Muscle of leg (tissue), 3 donors: ENCODE measurements at regions not wholly inside any gene's neighbourhood (a gene's known extent, or its start where the extent isn't known, plus 50 kb on each side); places are given as distances from the start of the nearest gene placed in this dataset.

Experiments used
- DNase-seq: peaks from one replicate; pipeline ENCODE4 v3.0.0; 2013
- H3K27ac ChIP-seq: one replicate; pipeline ENCODE4 v1.5.1; 2013; ENCODE audit warnings: mild to moderate bottlenecking, low read length, control low read depth
- H3K27me3 ChIP-seq: one replicate; pipeline ENCODE4 v1.6.1; 2013; ENCODE audit warnings: low read length; ENCODE audit not compliant: control insufficient read depth, insufficient read depth
- H3K36me3 ChIP-seq: one replicate; pipeline ENCODE4 v1.6.1; 2013; ENCODE audit warnings: low read length; ENCODE audit not compliant: control insufficient read depth, insufficient read depth
- H3K4me1 ChIP-seq: one replicate; pipeline ENCODE4 v1.6.1; 2013; ENCODE audit warnings: low read length; ENCODE audit not compliant: control insufficient read depth, insufficient read depth
- H3K4me3 ChIP-seq: one replicate; pipeline ENCODE4 v1.5.1; 2013; ENCODE audit warnings: low read length, control low read depth
- H3K9me3 ChIP-seq: replicated peaks from 2 replicates; pipeline ENCODE4 v1.6.1; 2013; ENCODE audit warnings: low read depth, low read length; ENCODE audit not compliant: control insufficient read depth
- WGBS: methylation state at CpG from one replicate; pipeline ENCODE4 v1.1.5; 2013; ENCODE audit warnings: missing lambda C conversion rate; ENCODE audit not compliant: insufficient coverage; 5-methylcytosine and 5-hydroxymethylcytosine counted together

DNA sequence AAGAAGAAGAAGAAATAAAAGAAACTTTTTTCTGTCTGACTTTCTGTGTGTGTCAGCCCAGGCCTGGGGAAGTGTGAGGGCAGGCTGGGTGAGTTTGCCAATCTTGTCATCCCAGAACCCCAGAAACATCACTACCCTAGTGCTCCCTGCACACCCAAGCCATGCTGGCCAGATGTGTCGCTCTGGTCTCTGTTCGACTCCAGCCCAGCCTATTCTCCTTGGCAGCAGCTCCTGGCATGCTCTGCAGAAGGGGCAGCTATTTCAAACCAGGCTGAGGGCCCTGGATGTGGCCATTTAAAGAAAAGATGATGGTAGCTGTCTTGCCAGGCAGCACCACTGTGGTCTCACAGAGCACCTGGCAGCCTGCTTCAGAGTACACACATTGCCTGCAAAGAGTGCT is 334.1 kb downstream of the RPS24 start:
- no peaks in the 10 kb centered on the region for H3K36me3 ChIP-seq
- no peak overlapping the region for H3K4me3 ChIP-seq
- no peaks in the 10 kb centered on the region for H3K9me3 ChIP-seq
- peaks cover 22% of the 10 kb centered on the region for H3K4me1 ChIP-seq
- WGBS = no CpG with 5 or more reads among the region's 2 CpGs
- no peak overlapping the region for H3K27ac ChIP-seq
- no peak for DNase-seq
- H3K27me3 ChIP-seq = peaks cover 26% of the 10 kb centered on the region

- H3K27me3 ChIP-seq = peaks cover 19% of the 10 kb centered on the region
- DNase-seq = no peak
- 40% methylated on average over 3 of the region's 4 CpGs for WGBS
- no peaks in the 10 kb centered on the region for H3K9me3 ChIP-seq
- H3K27ac ChIP-seq = no peak overlapping the region
- H3K4me3 ChIP-seq = no peak overlapping the region
- peaks cover 22% of the 10 kb centered on the region for H3K4me1 ChIP-seq
- H3K36me3 ChIP-seq = no peaks in the 10 kb centered on the region
Measured at GRCh38 chr10:78371136-78371535, 337.5 kb downstream of the RPS24 start.

DNA sequence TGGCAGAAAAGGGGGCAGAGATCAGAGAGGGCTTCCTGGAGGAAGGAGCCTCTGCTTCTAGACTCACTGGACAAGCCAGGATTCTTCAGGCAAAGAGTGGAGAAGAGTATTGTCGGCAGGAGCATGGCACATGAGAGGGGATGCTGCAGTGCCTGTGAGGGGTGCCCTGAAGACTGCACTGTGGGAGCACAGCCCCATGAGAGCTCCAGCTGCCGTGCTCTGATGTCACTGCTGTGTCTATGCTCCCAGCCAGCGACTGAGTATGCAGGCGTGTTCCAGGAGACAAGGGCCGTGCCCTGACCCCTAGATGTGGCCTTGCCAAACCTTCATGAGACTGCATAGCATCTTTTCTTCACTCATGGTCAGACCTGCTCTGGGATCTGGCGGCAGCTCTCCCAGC is 339.1 kb downstream of the RPS24 start:
- no peak overlapping the region for H3K4me3 ChIP-seq
- no peak overlapping the region for H3K27ac ChIP-seq
- DNase-seq = no peak
- H3K4me1 ChIP-seq = peaks cover 16% of the 10 kb centered on the region
- peaks cover 18% of the 10 kb centered on the region for H3K27me3 ChIP-seq
- no peaks in the 10 kb centered on the region for H3K36me3 ChIP-seq
- H3K9me3 ChIP-seq = no peaks in the 10 kb centered on the region
- 78% methylated on average over 6 of the region's 6 CpGs for WGBS

- DNase-seq = no peak
- peaks cover 16% of the 10 kb centered on the region for H3K27me3 ChIP-seq
- peaks cover 11% of the 10 kb centered on the region for H3K4me1 ChIP-seq
- H3K9me3 ChIP-seq = peaks cover 7% of the 10 kb centered on the region
- no peak overlapping the region for H3K27ac ChIP-seq
- no peaks in the 10 kb centered on the region for H3K36me3 ChIP-seq
- 65% methylated on average over 9 of the region's 9 CpGs for WGBS
- H3K4me3 ChIP-seq = no peak overlapping the region
Measured at GRCh38 chr10:78374331-78375028, 340.8 kb downstream of the RPS24 start.

DNA sequence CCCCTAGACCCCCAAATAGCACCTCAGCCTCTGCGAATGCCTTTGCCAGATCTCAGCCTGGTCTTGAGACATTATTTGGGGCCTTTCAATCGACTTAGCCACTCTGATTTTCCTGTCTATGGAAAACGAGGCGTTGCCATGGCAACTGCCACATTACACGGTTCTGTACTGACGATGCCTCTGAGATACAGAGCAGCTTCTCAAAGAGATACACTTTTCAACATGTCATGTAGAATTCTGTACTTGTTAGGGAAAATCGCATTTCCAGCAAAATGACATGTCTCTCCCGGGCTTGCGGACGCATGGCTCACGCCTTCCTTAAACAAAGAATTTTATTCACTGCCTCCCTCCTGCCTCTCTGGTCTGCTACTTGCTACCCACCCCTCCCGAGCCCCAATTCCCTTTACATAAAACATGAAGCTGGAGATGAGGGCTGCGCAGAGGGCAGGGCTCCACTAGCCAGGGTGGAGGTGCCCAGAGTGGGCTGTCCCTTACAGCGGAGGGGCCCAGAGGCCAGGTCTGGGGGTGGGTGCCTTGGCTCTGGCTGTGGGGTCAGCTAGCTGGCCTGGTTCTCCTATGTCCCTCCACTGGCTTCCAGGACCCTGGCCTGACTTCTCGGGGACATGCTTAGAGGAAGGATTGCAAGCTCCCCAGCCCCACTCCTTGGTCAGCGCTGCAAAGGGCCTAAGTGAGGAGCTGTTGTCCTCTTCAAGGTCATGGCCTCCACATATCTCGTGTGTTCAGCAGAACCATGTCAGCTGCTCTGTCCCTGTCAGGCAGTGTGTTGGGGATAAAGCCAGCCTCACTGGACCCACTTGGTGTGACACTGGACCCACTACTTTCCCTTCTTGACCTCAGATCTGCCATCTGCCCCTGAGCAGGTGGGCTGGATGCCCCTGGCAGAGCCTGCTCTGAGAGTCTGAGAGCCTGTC is 342.5 kb downstream of the RPS24 start:
- Histone ChIP-seq H3K4me1 (peaks cover 9% of the 10 kb centered on the region), H3K4me3 (no peak overlapping the region), H3K27me3 (peaks cover 8% of the 10 kb centered on the region), H3K9me3 (peaks cover 9% of the 10 kb centered on the region), H3K27ac (no peak overlapping the region), H3K36me3 (no peaks in the 10 kb centered on the region)
- 60% methylated on average over 14 of the region's 17 CpGs for WGBS
- peak; percentile 62 for DNase-seq

- no peak overlapping the region for H3K4me3 ChIP-seq
- WGBS = 83% methylated on average over 1 of the region's 1 CpG
- no peak for DNase-seq
- peaks cover 7% of the 10 kb centered on the region for H3K4me1 ChIP-seq
- peaks cover 10% of the 10 kb centered on the region for H3K27me3 ChIP-seq
- no peaks in the 10 kb centered on the region for H3K36me3 ChIP-seq
- H3K9me3 ChIP-seq = peaks cover 9% of the 10 kb centered on the region
- no peak overlapping the region for H3K27ac ChIP-seq
Measured at GRCh38 chr10:78377356-78377755, 343.7 kb downstream of the RPS24 start.

GRCh38 chr10:78378192-78378591 is 344.5 kb downstream of the RPS24 start:
- Histone ChIP-seq H3K36me3 (no peaks in the 10 kb centered on the region), H3K4me3 (no peak overlapping the region), H3K4me1 (peaks cover 7% of the 10 kb centered on the region), H3K27ac (no peak overlapping the region), H3K9me3 (peaks cover 9% of the 10 kb centered on the region), H3K27me3 (peaks cover 8% of the 10 kb centered on the region)
- DNase-seq = no peak
- 96% methylated on average over 4 of the region's 4 CpGs for WGBS

- Histone ChIP-seq H3K4me3 (no peak overlapping the region), H3K9me3 (peaks cover 9% of the 10 kb centered on the region), H3K27me3 (peaks cover 7% of the 10 kb centered on the region), H3K36me3 (no peaks in the 10 kb centered on the region), H3K27ac (no peak overlapping the region), H3K4me1 (peaks cover 7% of the 10 kb centered on the region)
- WGBS = 42% methylated on average over 13 of the region's 19 CpGs
- no peak for DNase-seq
Measured at GRCh38 chr10:78381107-78381506, 347.4 kb downstream of the RPS24 start.

GRCh38 chr10:78382047-78382446 is 348.4 kb downstream of the RPS24 start:
- H3K27me3 ChIP-seq = peaks cover 9% of the 10 kb centered on the region
- H3K4me3 ChIP-seq = no peak overlapping the region
- 96% methylated on average over 3 of the region's 5 CpGs for WGBS

GRCh38 chr10:78382772-78383171 is 349.1 kb downstream of the RPS24 start:
- Histone ChIP-seq H3K27ac (no peak overlapping the region), H3K4me1 (no peaks in the 10 kb centered on the region), H3K36me3 (no peaks in the 10 kb centered on the region), H3K9me3 (peaks cover 9% of the 10 kb centered on the region), H3K27me3 (peaks cover 10% of the 10 kb centered on the region), H3K4me3 (no peak overlapping the region)
- 100% methylated on average over 1 of the region's 2 CpGs for WGBS
- DNase-seq = no peak

More at GRCh38 chr10:78382047-78382446, 348.4 kb downstream of the RPS24 start:
- Histone ChIP-seq H3K4me1 (peaks cover 2% of the 10 kb centered on the region), H3K36me3 (no peaks in the 10 kb centered on the region), H3K9me3 (peaks cover 9% of the 10 kb centered on the region), H3K27ac (no peak overlapping the region)
- DNase-seq = no peak
